ENCODE measurements at regions not wholly inside any gene's neighbourhood (a gene's known extent, or its start where the extent isn't known, plus 50 kb on each side); places are given as distances from the start of the nearest gene placed in this dataset.

GRCh38 chr4:35423104-35423503 lies 821.2 kb downstream of the ARAP2 start:
- no peak for DNase-seq (ENCODE audit: low spot score)

- DNase-seq (ENCODE audit: low spot score), result no peak
These were observed 796.8 kb downstream of the ARAP2 start for GRCh38 chr4:35447474-35447873.

GRCh38 chr4:35459045-35459444 lies 785.3 kb downstream of the ARAP2 start:
- no peak for DNase-seq (ENCODE audit: low spot score)

GRCh38 chr4:35461931-35462659 lies 782.2 kb downstream of the ARAP2 start:
- DNase-seq (ENCODE audit: low spot score), result no peak

- DNase-seq (ENCODE audit: low spot score), result peak; percentile 15
These were observed 780.9 kb downstream of the ARAP2 start for GRCh38 chr4:35463251-35463952.

- no peak for DNase-seq (ENCODE audit: low spot score)
These were observed 779.3 kb downstream of the ARAP2 start for GRCh38 chr4:35464964-35465528.

GRCh38 chr4:35491093-35491492 lies 753.2 kb downstream of the ARAP2 start:
- DNase-seq (ENCODE audit: low spot score), result no peak

- no peak for DNase-seq (ENCODE audit: low spot score)
These were observed 750.3 kb downstream of the ARAP2 start for GRCh38 chr4:35493977-35494376.

GRCh38 chr4:35494955-35495354 lies 749.4 kb downstream of the ARAP2 start:
- no peak for DNase-seq (ENCODE audit: low spot score)

- DNase-seq (ENCODE audit: low spot score), result no peak
These were observed 743.5 kb downstream of the ARAP2 start for GRCh38 chr4:35500812-35501211.

- no peak for DNase-seq (ENCODE audit: low spot score)
These were observed 740.9 kb downstream of the ARAP2 start for GRCh38 chr4:35503435-35503834.

GRCh38 chr4:35506161-35506560 lies 738.2 kb downstream of the ARAP2 start:
- no peak for DNase-seq (ENCODE audit: low spot score)

- no peak for DNase-seq (ENCODE audit: low spot score)
These were observed 732.5 kb downstream of the ARAP2 start for GRCh38 chr4:35511851-35512250.

GRCh38 chr4:35516102-35516501 lies 728.2 kb downstream of the ARAP2 start:
- DNase-seq (ENCODE audit: low spot score), result no peak

- no peak for DNase-seq (ENCODE audit: low spot score)
These were observed 724.3 kb downstream of the ARAP2 start for GRCh38 chr4:35520059-35520458.

- no peak for DNase-seq (ENCODE audit: low spot score)
These were observed 722.6 kb downstream of the ARAP2 start for GRCh38 chr4:35521682-35522081.

- DNase-seq (ENCODE audit: low spot score), result peak; percentile 8
These were observed 718.9 kb downstream of the ARAP2 start for GRCh38 chr4:35525192-35525978.

GRCh38 chr4:35526456-35526855 lies 717.9 kb downstream of the ARAP2 start:
- no peak for DNase-seq (ENCODE audit: low spot score)

- no peak for DNase-seq (ENCODE audit: low spot score)
These were observed 709.4 kb downstream of the ARAP2 start for GRCh38 chr4:35534962-35535361.

- no peak for DNase-seq (ENCODE audit: low spot score)
These were observed 705.5 kb downstream of the ARAP2 start for GRCh38 chr4:35538807-35539206.

GRCh38 chr4:35539404-35540055 lies 704.8 kb downstream of the ARAP2 start:
- no peak for DNase-seq (ENCODE audit: low spot score)

All from iPS-NIHi11 (cell line).